Renal cortical epithelial cell (primary cell): ENCODE measurements at regions not wholly inside any gene's neighbourhood (a gene's known extent, or its start where the extent isn't known, plus 50 kb on each side); places are given as distances from the start of the nearest gene placed in this dataset.
"Not testable (repeated sequence)": the region's sequence is repeated elsewhere in the genome, so short reads cannot be mapped to it uniquely, and the experiment has no call there.

ENCODE experiments used
- DNase-seq: peaks from one replicate; pipeline ENCODE4 v3.0.0-alpha.2; 2011; ENCODE audit warnings: low read depth

GRCh38 chr7:80996236-80996635 is 77.4 kb upstream of the SEMA3C start:
- DNase-seq = not testable (repeated sequence)

GRCh38 chr7:80991654-80992053 is 72.8 kb upstream of the SEMA3C start:
- peak; percentile 82 for DNase-seq

- DNase-seq = no peak
Measured at GRCh38 chr7:80984619-80985018, 65.8 kb upstream of the SEMA3C start.

GRCh38 chr7:80981405-80981804 is 62.6 kb upstream of the SEMA3C start:
- no peak for DNase-seq

GRCh38 chr7:80977751-80978150 is 58.9 kb upstream of the SEMA3C start:
- no peak for DNase-seq

- no peak for DNase-seq
Measured at GRCh38 chr7:80974396-80975358, 55.8 kb upstream of the SEMA3C start.

- no peak for DNase-seq
Measured at GRCh38 chr7:80971225-80971624, 52.4 kb upstream of the SEMA3C start.
